NCI-H1436 (cell line): ENCODE measurements at regions not wholly inside any gene's neighbourhood (a gene's known extent, or its start where the extent isn't known, plus 50 kb on each side); places are given as distances from the start of the nearest gene placed in this dataset.

ENCODE experiments used
- DNase-seq: peaks from one replicate; lab custom pipeline; 2025; lab: John Stamatoyannopoulos, UW

- DNase-seq: no peak
Observed at GRCh38 chr2:239765076-239765845, 259.9 kb downstream of the NDUFA10 start.

GRCh38 chr2:239763433-239764097, 261.6 kb downstream of the NDUFA10 start:
- no peak for DNase-seq

- DNase-seq: no peak
Observed at GRCh38 chr2:239762655-239763269, 262.4 kb downstream of the NDUFA10 start.

- no peak for DNase-seq
Observed at GRCh38 chr2:239762106-239762505, 263.0 kb downstream of the NDUFA10 start.

- DNase-seq: no peak
Observed at GRCh38 chr2:239760596-239760995, 264.5 kb downstream of the NDUFA10 start.

GRCh38 chr2:239758279-239758877, 266.8 kb downstream of the NDUFA10 start:
- DNase-seq: no peak

GRCh38 chr2:239756790-239757760, 268.1 kb downstream of the NDUFA10 start:
- DNase-seq: no peak

- DNase-seq: no peak
Observed at GRCh38 chr2:239756031-239756789, 268.9 kb downstream of the NDUFA10 start.

- no peak for DNase-seq
Observed at GRCh38 chr2:239753401-239753837, 271.7 kb downstream of the NDUFA10 start.

- no peak for DNase-seq
Observed at GRCh38 chr2:239752951-239753350, 272.2 kb downstream of the NDUFA10 start.

GRCh38 chr2:239751679-239752355, 273.3 kb downstream of the NDUFA10 start:
- no peak for DNase-seq

GRCh38 chr2:239750929-239751678, 274.0 kb downstream of the NDUFA10 start:
- no peak for DNase-seq

GRCh38 chr2:239750045-239750835, 274.9 kb downstream of the NDUFA10 start:
- DNase-seq: no peak

GRCh38 chr2:239749272-239749873, 275.8 kb downstream of the NDUFA10 start:
- no peak for DNase-seq

- no peak for DNase-seq
Observed at GRCh38 chr2:239748811-239749210, 276.3 kb downstream of the NDUFA10 start.

GRCh38 chr2:239747771-239748170, 277.4 kb downstream of the NDUFA10 start:
- no peak for DNase-seq

GRCh38 chr2:239747274-239747673, 277.9 kb downstream of the NDUFA10 start:
- no peak for DNase-seq
